HCT116 (cell line): ENCODE measurements at regions not wholly inside any gene's neighbourhood (a gene's known extent, or its start where the extent isn't known, plus 50 kb on each side); places are given as distances from the start of the nearest gene placed in this dataset.

Experiments used
- ATAC-seq: fragments of 200-7000 bp; cut with Tn5 transposase; 2 replicates; pipeline ENCODE4 v1.9.1; 2020; ENCODE audit warnings: mild to moderate bottlenecking, moderate library complexity
- BruUV-seq: library from RNA; stranded (reverse); fragments of 400-500 nt; replicated peaks from 2 replicates; lab custom pipeline; 2021; lab: Mats Ljungman, UMichigan
- CTCF ChIA-PET: fragments of 300-600 bp; sonication (Branson Sonifier 250); formaldehyde crosslinking; loops from one replicate; lab custom pipeline; 2021; ENCODE audit warnings: antibody characterized with exemption; lab: Charles Lee
- POLR2A ChIA-PET: fragments of 300-600, 350-600 bp; sonication (Branson Sonifier 250); formaldehyde crosslinking; loops from one replicate; lab custom pipeline; 2021; ENCODE audit warnings: antibody characterized with exemption; lab: Charles Lee
- RAD21 ChIA-PET, 2 experiments: fragments of 300-600 bp; sonication (Branson Sonifier 250); formaldehyde crosslinking; loops; one replicate each; lab custom pipeline; 2023; ENCODE audit warnings: low total read pairs in 2 of 2; ENCODE audit not compliant: uncharacterized antibody in 2 of 2, unreplicated experiment in 2 of 2, low non-redundant PET in 1 of 2; lab: Charles Lee
- DNase-seq: peaks from one replicate; pipeline ENCODE4 v3.0.0-alpha.2; 2010; ENCODE audit warnings: low read depth, low spot score
- H2AFZ ChIP-seq: fragments of 200-600 bp; shearing (Covaris generic), sonication (generic); 2 replicates; pipeline ENCODE4 v1.6.1; 2017; ENCODE audit warnings: low read depth, mixed run types, mixed read lengths, antibody characterized with exemption, low read length; ENCODE audit not compliant: poor library complexity, severe bottlenecking
- H3K27ac ChIP-seq: 2 replicates; pipeline ENCODE4 v1.5.1; 2012; ENCODE audit warnings: low read depth, low read length
- H3K27me3 ChIP-seq: fragments of 200-600 bp; sonication (generic); 2 replicates; pipeline ENCODE4 v1.6.1; 2016; ENCODE audit warnings: mixed run types, low read length, mixed read lengths; ENCODE audit not compliant: insufficient read depth
- H3K36me3 ChIP-seq, 2 experiments: fragments of 200-500 bp in 1 of 2; fragments of 200-600 bp in 1 of 2; sonication (Bioruptor generic) in 1 of 2; sonication (generic) in 1 of 2; 2 replicates each; pipeline versions ENCODE4 v1.5.1 to v1.6.1; 2014 to 2016; ENCODE audit warnings: low read length in 2 of 2, inconsistent platforms in 1 of 2, mixed read lengths in 1 of 2, mixed run types in 1 of 2; ENCODE audit not compliant: insufficient read depth in 2 of 2, control insufficient read depth in 1 of 2
- H3K4me1 ChIP-seq, 2 experiments: fragments of 200-600 bp in 1 of 2; sonication (generic) in 1 of 2; 2 replicates each; pipeline versions ENCODE4 v1.5.1 to v1.6.1; 2012 to 2017; ENCODE audit warnings: low read length in 2 of 2, inconsistent platforms in 1 of 2, mild to moderate bottlenecking in 1 of 2, mixed read lengths in 1 of 2, mixed run types in 1 of 2, moderate library complexity in 1 of 2; ENCODE audit not compliant: insufficient read depth in 2 of 2, control insufficient read depth in 1 of 2
- H3K4me2 ChIP-seq: fragments of 200-600 bp; sonication (generic); 2 replicates; pipeline ENCODE4 v1.6.1; 2017; ENCODE audit warnings: mixed run types, low read length, mixed read lengths
- H3K4me3 ChIP-seq, 2 experiments: fragments of 200-600 bp in 1 of 2; sonication (generic) in 1 of 2; replicated peaks in 1 of 2; 2 replicates each; pipeline ENCODE4 v1.5.1; 2011 to 2016; ENCODE audit warnings: low read length in 2 of 2, control low read depth in 1 of 2, low read depth in 1 of 2, mild to moderate bottlenecking in 1 of 2, mixed read lengths in 1 of 2, mixed run types in 1 of 2
- H3K79me2 ChIP-seq: fragments of 200-600 bp; sonication (generic); 2 replicates; pipeline ENCODE4 v1.6.1; 2017; ENCODE audit warnings: mild to moderate bottlenecking, mixed run types, low read length, moderate library complexity, mixed read lengths; ENCODE audit not compliant: insufficient read depth
- H3K9ac ChIP-seq: fragments of 200-600 bp; sonication (generic); 2 replicates; pipeline ENCODE4 v1.6.1; 2016; ENCODE audit warnings: low read length, mixed read lengths
- H3K9me2 ChIP-seq: fragments of 200-600 bp; sonication (generic), shearing (Covaris generic); 2 replicates; pipeline ENCODE4 v1.6.1; 2017; ENCODE audit warnings: mixed run types, mild to moderate bottlenecking, moderate library complexity; ENCODE audit not compliant: insufficient read depth
- H3K9me3 ChIP-seq, 2 experiments: fragments of 200-500 bp in 1 of 2; fragments of 200-600 bp in 1 of 2; sonication (Bioruptor generic) in 1 of 2; sonication (generic) in 1 of 2; 2 replicates each; pipeline ENCODE4 v1.6.1; 2014 to 2017; ENCODE audit warnings: low read length in 2 of 2, mixed read lengths in 2 of 2, inconsistent platforms in 1 of 2, low read depth in 1 of 2, mild to moderate bottlenecking in 1 of 2, mixed run types in 1 of 2, moderate library complexity in 1 of 2; ENCODE audit not compliant: control insufficient read depth in 1 of 2, insufficient read depth in 1 of 2
- H4K20me1 ChIP-seq: fragments of 200-600 bp; sonication (generic), shearing (Covaris generic); 2 replicates; pipeline ENCODE4 v1.6.1; 2017; ENCODE audit warnings: mixed run types, mild to moderate bottlenecking, moderate library complexity; ENCODE audit not compliant: insufficient read depth
- ATF3 ChIP-seq: IDR thresholded peaks from 2 replicates; pipeline ENCODE4 v1.6.1; 2012
- CBX3 ChIP-seq: IDR thresholded peaks from 2 replicates; pipeline ENCODE4 v1.6.1; 2012; ENCODE audit warnings: low read depth
- CEBPB ChIP-seq: IDR thresholded peaks from 2 replicates; pipeline ENCODE4 v1.6.1; 2012; ENCODE audit warnings: low read depth
- CTCF ChIP-seq, 3 experiments: fragments of 200-600 bp in 1 of 3; sonication (generic) in 1 of 3; IDR thresholded peaks in 2 of 3; conservative IDR thresholded peaks in 1 of 3; 2 replicates each; pipeline ENCODE4 v1.5.1; 2012 to 2017; ENCODE audit warnings: low read depth in 2 of 3, low read length in 2 of 3, antibody characterized with exemption in 1 of 3, borderline replicate concordance in 1 of 3, control low read depth in 1 of 3, mild to moderate bottlenecking in 1 of 3, mixed read lengths in 1 of 3, mixed run types in 1 of 3, moderate library complexity in 1 of 3; ENCODE audit not compliant: insufficient read depth in 1 of 3
- EGR1 ChIP-seq: IDR thresholded peaks from 2 replicates; pipeline ENCODE4 v1.6.1; 2012; ENCODE audit warnings: low read depth
- EZH2 ChIP-seq: fragments of 200-600 bp; sonication (generic); IDR thresholded peaks from 2 replicates; pipeline ENCODE4 v1.6.1; 2017; ENCODE audit warnings: antibody characterized with exemption, mixed run types
- EZH2phosphoT487 ChIP-seq: fragments of 200-600 bp; IDR thresholded peaks from 2 replicates; pipeline ENCODE4 v1.6.1; 2018; ENCODE audit warnings: antibody characterized with exemption, borderline replicate concordance
- FOSL1 ChIP-seq: IDR thresholded peaks from 2 replicates; pipeline ENCODE4 v1.6.1; 2012; ENCODE audit warnings: low read depth
- POLR2A ChIP-seq: IDR thresholded peaks from 2 replicates; pipeline ENCODE4 v1.7.0; 2011; ENCODE audit warnings: borderline replicate concordance; ENCODE audit not compliant: insufficient read depth, insufficient read length; ENCODE audit errors: extremely low read depth
- RAD21 ChIP-seq: IDR thresholded peaks from 2 replicates; pipeline ENCODE4 v1.6.1; 2012; ENCODE audit warnings: low read depth, mild to moderate bottlenecking
- SIN3A ChIP-seq: IDR thresholded peaks from 2 replicates; pipeline ENCODE4 v1.6.1; 2012; ENCODE audit warnings: low read depth
- TCF7L2 ChIP-seq: IDR thresholded peaks from 2 replicates; pipeline ENCODE4 v1.7.0; 2011; ENCODE audit warnings: borderline replicate concordance, inconsistent platforms; ENCODE audit not compliant: insufficient read depth, insufficient read length; ENCODE audit errors: extremely low read depth
- YY1 ChIP-seq: IDR thresholded peaks from 2 replicates; pipeline ENCODE4 v1.6.1; 2011; ENCODE audit warnings: low read length, low read depth, moderate library complexity, mild to moderate bottlenecking; ENCODE audit not compliant: insufficient replicate concordance; ENCODE audit errors: extremely low read depth
- ZFX ChIP-seq: fragments of 450-650 bp; IDR thresholded peaks from 2 replicates; pipeline ENCODE4 v1.6.1; 2017
- ZNF274 ChIP-seq: fragments of 200-500 bp; sonication (Bioruptor generic); IDR thresholded peaks from 2 replicates; pipeline ENCODE4 v1.6.1; 2014; ENCODE audit warnings: mild to moderate bottlenecking, low read depth, low read length, inconsistent platforms
- intact Hi-C: fragments of 100-400 bp; cut with micrococcal nuclease; formaldehyde crosslinking; loops from 2 replicates; pipeline ENCODE4 v1.10.0; 2022

- Histone ChIP-seq H3K4me3 (no peak overlapping the region), H3K4me1 (no peaks in the 10 kb centered on the region), H2AFZ (no peak overlapping the region), H3K4me2 (no peak overlapping the region), H3K79me2 (no peaks in the 10 kb centered on the region), H4K20me1 (no peaks in the 10 kb centered on the region), H3K9me3 (no peaks in the 10 kb centered on the region), H3K36me3 (no peaks in the 10 kb centered on the region), H3K27me3 (no peaks in the 10 kb centered on the region), H3K9me2 (no peaks in the 10 kb centered on the region), H3K27ac (no peak overlapping the region), H3K9ac (no peak overlapping the region)
- no TSS peak for BruUV-seq
- intact Hi-C loops = no loop called here
- ChIA-PET CTCF (no interaction called here), RAD21 (no interaction called here), POLR2A (no interaction called here)
- ATAC-seq (no peak), DNase-seq (no peak)
- no peak for TF ChIP-seq EGR1
- no peak for TF ChIP-seq EZH2phosphoT487
- no peak for TF ChIP-seq FOSL1
- TF ChIP-seq ZFX = no peak
- no peak for TF ChIP-seq SIN3A
- TF ChIP-seq CTCF (IDR thresholded peaks at IDR 0.05 in 2 of 3, conservative IDR thresholded peaks at IDR 0.05 in 1 of 3; ENCODE audit: borderline replicate concordance in 1 of 3, insufficient read depth in 1 of 3, low read depth in 2 of 3, low read length in 2 of 3) = no peak
- no peak for TF ChIP-seq EZH2
- no peak for TF ChIP-seq CEBPB
- TF ChIP-seq RAD21 = no peak
- no peak for TF ChIP-seq POLR2A
Measured at GRCh38 chr9:96121136-96121535, 180.8 kb downstream of the HSD17B3 start.

GRCh38 chr9:96117398-96118080 lies 184.4 kb downstream of the HSD17B3 start:
- no peak for ATAC-seq
- H3K4me2 ChIP-seq = no peak overlapping the region
- BruUV-seq = no TSS peak
- H3K36me3 ChIP-seq = no peaks in the 10 kb centered on the region
- H3K27ac ChIP-seq = no peak overlapping the region
- no peak overlapping the region for H2AFZ ChIP-seq
- TF ChIP-seq TCF7L2 (no peak), ATF3 (no peak), EZH2phosphoT487 (no peak), ZFX (no peak), CBX3 (no peak), ZNF274 (no peak), YY1 (no peak)
- POLR2A ChIA-PET = no interaction called here
- H4K20me1 ChIP-seq = no peaks in the 10 kb centered on the region
- no peak overlapping the region for H3K9ac ChIP-seq
- no peaks in the 10 kb centered on the region for H3K27me3 ChIP-seq
- DNase-seq = no peak
- no peaks in the 10 kb centered on the region for H3K4me1 ChIP-seq
- H3K9me2 ChIP-seq = no peaks in the 10 kb centered on the region
- H3K79me2 ChIP-seq = no peaks in the 10 kb centered on the region
- RAD21 ChIA-PET = no interaction called here
- CTCF ChIA-PET = no interaction called here
- H3K9me3 ChIP-seq = no peaks in the 10 kb centered on the region
- H3K4me3 ChIP-seq = no peak overlapping the region
- intact Hi-C loops = no loop called here
